ENCODE measurements at regions not wholly inside any gene's neighbourhood (a gene's known extent, or its start where the extent isn't known, plus 50 kb on each side); places are given as distances from the start of the nearest gene placed in this dataset.

DNA sequence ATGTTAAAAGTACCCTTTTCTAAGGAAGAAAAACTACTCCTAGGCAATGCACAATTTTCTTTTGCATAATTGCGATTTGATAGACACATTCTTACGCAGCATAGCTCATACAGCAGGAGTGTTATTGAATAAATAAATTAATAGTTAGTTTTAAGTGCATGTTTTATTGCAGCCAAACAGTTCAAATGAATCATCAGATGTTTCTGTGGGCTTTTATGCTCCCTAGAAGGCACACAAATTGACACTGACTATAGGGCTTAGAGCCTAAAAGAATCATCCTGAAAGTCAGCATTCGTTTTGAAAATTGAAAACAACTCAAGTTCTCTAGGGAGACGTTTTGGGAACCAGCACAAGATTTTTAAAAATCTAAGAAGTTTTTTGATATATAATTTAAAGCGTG is 411.9 kb downstream of the HLX start (continued):
- TF ChIP-seq, protein P1, sequence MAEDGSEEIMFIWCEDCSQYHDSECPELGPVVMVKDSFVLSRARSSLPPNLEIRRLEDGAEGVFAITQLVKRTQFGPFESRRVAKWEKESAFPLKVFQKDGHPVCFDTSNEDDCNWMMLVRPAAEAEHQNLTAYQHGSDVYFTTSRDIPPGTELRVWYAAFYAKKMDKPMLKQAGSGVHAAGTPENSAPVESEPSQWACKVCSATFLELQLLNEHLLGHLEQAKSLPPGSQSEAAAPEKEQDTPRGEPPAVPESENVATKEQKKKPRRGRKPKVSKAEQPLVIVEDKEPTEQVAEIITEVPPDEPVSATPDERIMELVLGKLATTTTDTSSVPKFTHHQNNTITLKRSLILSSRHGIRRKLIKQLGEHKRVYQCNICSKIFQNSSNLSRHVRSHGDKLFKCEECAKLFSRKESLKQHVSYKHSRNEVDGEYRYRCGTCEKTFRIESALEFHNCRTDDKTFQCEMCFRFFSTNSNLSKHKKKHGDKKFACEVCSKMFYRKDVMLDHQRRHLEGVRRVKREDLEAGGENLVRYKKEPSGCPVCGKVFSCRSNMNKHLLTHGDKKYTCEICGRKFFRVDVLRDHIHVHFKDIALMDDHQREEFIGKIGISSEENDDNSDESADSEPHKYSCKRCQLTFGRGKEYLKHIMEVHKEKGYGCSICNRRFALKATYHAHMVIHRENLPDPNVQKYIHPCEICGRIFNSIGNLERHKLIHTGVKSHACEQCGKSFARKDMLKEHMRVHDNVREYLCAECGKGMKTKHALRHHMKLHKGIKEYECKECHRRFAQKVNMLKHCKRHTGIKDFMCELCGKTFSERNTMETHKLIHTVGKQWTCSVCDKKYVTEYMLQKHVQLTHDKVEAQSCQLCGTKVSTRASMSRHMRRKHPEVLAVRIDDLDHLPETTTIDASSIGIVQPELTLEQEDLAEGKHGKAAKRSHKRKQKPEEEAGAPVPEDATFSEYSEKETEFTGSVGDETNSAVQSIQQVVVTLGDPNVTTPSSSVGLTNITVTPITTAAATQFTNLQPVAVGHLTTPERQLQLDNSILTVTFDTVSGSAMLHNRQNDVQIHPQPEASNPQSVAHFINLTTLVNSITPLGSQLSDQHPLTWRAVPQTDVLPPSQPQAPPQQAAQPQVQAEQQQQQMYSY (CRISPR knock-in tag; IDR thresholded peaks at IDR 0.05): no peak

DNA sequence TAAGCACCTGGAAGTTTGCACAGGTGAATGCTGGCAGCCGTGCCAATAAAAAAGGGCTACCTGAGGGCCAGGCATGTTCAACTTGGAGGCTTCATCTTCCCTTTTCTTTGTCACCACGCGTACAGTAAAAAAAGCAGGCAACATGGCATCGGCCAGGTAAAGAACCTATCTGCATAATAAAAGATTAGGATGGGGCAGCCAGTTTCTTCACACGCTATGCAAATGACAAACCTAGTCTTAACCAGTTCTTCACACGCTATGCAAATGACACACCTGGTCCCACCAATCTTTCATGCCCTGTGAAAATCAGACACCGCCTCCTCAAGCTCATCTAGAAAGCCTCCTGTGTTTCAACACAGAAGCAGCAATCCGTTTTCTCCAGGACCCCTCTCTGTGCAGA is 413.4 kb downstream of the HLX start:
- BruUV-seq (replicated peaks): no TSS peak
- no peak for TF ChIP-seq TBL1XR1 (IDR thresholded peaks at IDR 0.05; ENCODE audit: low read depth, low read length)
- TF ChIP-seq, protein P2, sequence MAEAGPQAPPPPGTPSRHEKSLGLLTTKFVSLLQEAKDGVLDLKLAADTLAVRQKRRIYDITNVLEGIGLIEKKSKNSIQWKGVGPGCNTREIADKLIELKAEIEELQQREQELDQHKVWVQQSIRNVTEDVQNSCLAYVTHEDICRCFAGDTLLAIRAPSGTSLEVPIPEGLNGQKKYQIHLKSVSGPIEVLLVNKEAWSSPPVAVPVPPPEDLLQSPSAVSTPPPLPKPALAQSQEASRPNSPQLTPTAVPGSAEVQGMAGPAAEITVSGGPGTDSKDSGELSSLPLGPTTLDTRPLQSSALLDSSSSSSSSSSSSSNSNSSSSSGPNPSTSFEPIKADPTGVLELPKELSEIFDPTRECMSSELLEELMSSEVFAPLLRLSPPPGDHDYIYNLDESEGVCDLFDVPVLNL (IDR thresholded peaks at IDR 0.05; ENCODE audit: low read depth, low read length): no peak
- TF ChIP-seq, protein P3, sequence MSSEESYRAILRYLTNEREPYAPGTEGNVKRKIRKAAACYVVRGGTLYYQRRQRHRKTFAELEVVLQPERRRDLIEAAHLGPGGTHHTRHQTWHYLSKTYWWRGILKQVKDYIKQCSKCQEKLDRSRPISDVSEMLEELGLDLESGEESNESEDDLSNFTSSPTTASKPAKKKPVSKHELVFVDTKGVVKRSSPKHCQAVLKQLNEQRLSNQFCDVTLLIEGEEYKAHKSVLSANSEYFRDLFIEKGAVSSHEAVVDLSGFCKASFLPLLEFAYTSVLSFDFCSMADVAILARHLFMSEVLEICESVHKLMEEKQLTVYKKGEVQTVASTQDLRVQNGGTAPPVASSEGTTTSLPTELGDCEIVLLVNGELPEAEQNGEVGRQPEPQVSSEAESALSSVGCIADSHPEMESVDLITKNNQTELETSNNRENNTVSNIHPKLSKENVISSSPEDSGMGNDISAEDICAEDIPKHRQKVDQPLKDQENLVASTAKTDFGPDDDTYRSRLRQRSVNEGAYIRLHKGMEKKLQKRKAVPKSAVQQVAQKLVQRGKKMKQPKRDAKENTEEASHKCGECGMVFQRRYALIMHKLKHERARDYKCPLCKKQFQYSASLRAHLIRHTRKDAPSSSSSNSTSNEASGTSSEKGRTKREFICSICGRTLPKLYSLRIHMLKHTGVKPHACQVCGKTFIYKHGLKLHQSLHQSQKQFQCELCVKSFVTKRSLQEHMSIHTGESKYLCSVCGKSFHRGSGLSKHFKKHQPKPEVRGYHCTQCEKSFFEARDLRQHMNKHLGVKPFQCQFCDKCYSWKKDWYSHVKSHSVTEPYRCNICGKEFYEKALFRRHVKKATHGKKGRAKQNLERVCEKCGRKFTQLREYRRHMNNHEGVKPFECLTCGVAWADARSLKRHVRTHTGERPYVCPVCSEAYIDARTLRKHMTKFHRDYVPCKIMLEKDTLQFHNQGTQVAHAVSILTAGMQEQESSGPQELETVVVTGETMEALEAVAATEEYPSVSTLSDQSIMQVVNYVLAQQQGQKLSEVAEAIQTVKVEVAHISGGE (CRISPR knock-in tag; IDR thresholded peaks at IDR 0.05): no peak

More for the DNA sequence above, 413.4 kb downstream of the HLX start:
- H3K27me3 ChIP-seq (replicated peaks in 1 of 2; ENCODE audit: control insufficient read depth in 2 of 2, insufficient read depth in 2 of 2, low read length in 1 of 2): no peaks in the 10 kb centered on the region; a peak in 1 of 4 replicates
- H3K9me3 ChIP-seq (replicated peaks; ENCODE audit: control insufficient read depth, insufficient read depth, low read length): no peaks in the 10 kb centered on the region
- 60% methylated on average over 8 of the region's 8 CpGs for WGBS (ENCODE audit: insufficient coverage, insufficient replicate concordance, low lambda C conversion rate, missing lambda C conversion rate)
- H3K27ac ChIP-seq (ENCODE audit: control insufficient read depth, insufficient read depth): no peak overlapping the region
- FAIRE-seq (no peak), DNase-seq (ENCODE audit: low read depth, low spot score) (no peak), ATAC-seq (no peak)
- H2AFZ ChIP-seq (ENCODE audit: control insufficient read depth, low read depth, low read length): no peak overlapping the region
- intact Hi-C loops (cut with micrococcal nuclease; ENCODE audit: unreplicated experiment): no loop called here
- no peaks in the 10 kb centered on the region for H3K79me2 ChIP-seq (ENCODE audit: control insufficient read depth, insufficient read depth, low read length)
- RAD21 ChIA-PET (ENCODE audit: unreplicated experiment): no interaction called here
- no peak overlapping the region for H3K4me3 ChIP-seq
- in situ Hi-C loops (cut with MboI): no loop called here
- no peaks in the 10 kb centered on the region for H3K36me3 ChIP-seq (ENCODE audit: control insufficient read depth in 2 of 2, insufficient read depth in 2 of 2, low read length in 1 of 2)
- H3K4me2 ChIP-seq (ENCODE audit: control insufficient read depth, insufficient read depth): no peak overlapping the region
- no peaks in the 10 kb centered on the region for H3K4me1 ChIP-seq (ENCODE audit: control insufficient read depth, insufficient read depth, low read length)
- CTCF ChIA-PET: no interaction called here
- H4K20me1 ChIP-seq (ENCODE audit: control insufficient read depth, insufficient read depth): no peaks in the 10 kb centered on the region
- H3K9ac ChIP-seq (ENCODE audit: control insufficient read depth, insufficient read depth, low read length): no peak overlapping the region
- POLR2A ChIA-PET: no interaction called here
- SMC1A ChIA-PET (ENCODE audit: uncharacterized antibody, unreplicated experiment): no interaction called here
